ENCODE measurements at regions not wholly inside any gene's neighbourhood (a gene's known extent, or its start where the extent isn't known, plus 50 kb on each side); places are given as distances from the start of the nearest gene placed in this dataset.

DNA sequence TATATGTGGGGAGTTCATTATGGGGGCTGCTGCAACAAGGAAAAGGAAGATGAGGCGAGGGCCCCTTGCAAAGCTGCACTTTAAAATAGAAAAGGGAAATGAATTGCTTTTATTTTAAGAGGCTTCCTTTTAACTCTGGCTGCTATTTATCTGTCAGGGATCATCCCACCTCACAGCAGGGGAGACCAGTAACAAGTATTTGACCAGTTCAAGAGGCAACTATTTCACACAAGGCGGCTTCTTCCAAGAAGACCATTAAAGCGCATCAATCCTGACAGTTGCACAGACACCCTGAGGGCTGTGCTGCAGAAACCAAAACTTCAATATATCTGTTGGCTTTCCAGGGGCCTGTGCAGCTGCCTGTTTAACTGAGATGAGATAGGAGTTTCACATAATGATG, 1009.2 kb downstream of the SORCS3 start:
- TF ChIP-seq, protein P1, sequence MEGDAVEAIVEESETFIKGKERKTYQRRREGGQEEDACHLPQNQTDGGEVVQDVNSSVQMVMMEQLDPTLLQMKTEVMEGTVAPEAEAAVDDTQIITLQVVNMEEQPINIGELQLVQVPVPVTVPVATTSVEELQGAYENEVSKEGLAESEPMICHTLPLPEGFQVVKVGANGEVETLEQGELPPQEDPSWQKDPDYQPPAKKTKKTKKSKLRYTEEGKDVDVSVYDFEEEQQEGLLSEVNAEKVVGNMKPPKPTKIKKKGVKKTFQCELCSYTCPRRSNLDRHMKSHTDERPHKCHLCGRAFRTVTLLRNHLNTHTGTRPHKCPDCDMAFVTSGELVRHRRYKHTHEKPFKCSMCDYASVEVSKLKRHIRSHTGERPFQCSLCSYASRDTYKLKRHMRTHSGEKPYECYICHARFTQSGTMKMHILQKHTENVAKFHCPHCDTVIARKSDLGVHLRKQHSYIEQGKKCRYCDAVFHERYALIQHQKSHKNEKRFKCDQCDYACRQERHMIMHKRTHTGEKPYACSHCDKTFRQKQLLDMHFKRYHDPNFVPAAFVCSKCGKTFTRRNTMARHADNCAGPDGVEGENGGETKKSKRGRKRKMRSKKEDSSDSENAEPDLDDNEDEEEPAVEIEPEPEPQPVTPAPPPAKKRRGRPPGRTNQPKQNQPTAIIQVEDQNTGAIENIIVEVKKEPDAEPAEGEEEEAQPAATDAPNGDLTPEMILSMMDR (IDR thresholded peaks at IDR 0.05; ENCODE audit: control extremely low read depth in 1 of 3, insufficient read depth in 1 of 3, low read depth in 1 of 3, low read length in 3 of 3), result no peak
- TF ChIP-seq CBX8 (IDR thresholded peaks at IDR 0.05; ENCODE audit: borderline replicate concordance, low read depth, low read length) (no peak), HDAC6 (IDR thresholded peaks at IDR 0.05; ENCODE audit: low read depth, low read length) (no peak), EP300 (IDR thresholded peaks at IDR 0.05; ENCODE audit: borderline replicate concordance in 1 of 2, low read depth in 2 of 2, low read length in 2 of 2) (no peak), FOSL1 (IDR thresholded peaks at IDR 0.05; ENCODE audit: insufficient read depth, low read depth, low read length) (no peak), RBBP5 (IDR thresholded peaks at IDR 0.05; ENCODE audit: borderline replicate concordance, low read depth, low read length) (no peak), SP2 (IDR thresholded peaks at IDR 0.05; ENCODE audit: low read length) (no peak), YY1 (IDR thresholded peaks at IDR 0.05; ENCODE audit: low read depth, low read length) (no peak), EZH2 (IDR thresholded peaks at IDR 0.05; ENCODE audit: low read depth, low read length, severe bottlenecking) (no peak), CHD1 (IDR thresholded peaks at IDR 0.05; ENCODE audit: low read depth, low read length) (no peak), TEAD4 (IDR thresholded peaks at IDR 0.05; ENCODE audit: low read depth, low read length) (no peak), TCF12 (IDR thresholded peaks at IDR 0.05; ENCODE audit: low read depth, low read length) (no peak), POLR2AphosphoS5 (IDR thresholded peaks at IDR 0.05; ENCODE audit: low read depth, low read length) (no peak)
